ENCODE measurements at regions not wholly inside any gene's neighbourhood (a gene's known extent, or its start where the extent isn't known, plus 50 kb on each side); places are given as distances from the start of the nearest gene placed in this dataset.
A peak's percentile ranks its signal among the peaks of the same experiment; 100 is the strongest.
"Not testable (repeated sequence)": the region's sequence is repeated elsewhere in the genome, so short reads cannot be mapped to it uniquely, and the experiment has no call there.

- no peak for DNase-seq (ENCODE audit: low spot score)
These were observed 892.1 kb upstream of the DDX18 start for GRCh38 chr2:116922414-116922813.

DNA sequence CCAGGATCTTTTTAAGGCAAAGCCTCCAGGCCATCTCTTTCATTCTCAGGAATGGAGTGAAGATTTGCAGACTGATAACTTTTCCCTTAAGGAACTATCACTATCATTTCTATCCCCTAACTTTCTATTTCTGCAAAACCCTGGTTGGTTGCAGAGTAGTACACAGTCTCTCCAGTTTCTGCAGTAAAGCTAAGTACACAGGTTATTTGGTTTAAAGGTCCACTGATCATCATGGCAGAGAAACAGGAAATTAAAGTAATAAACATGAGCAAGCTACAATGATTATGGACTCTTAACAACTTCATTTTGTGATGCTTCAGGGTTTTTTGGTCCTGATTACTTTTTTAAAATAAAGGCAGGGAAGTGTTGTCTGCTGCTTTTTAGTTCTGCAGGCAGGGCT lies 890.0 kb upstream of the DDX18 start:
- DNase-seq (ENCODE audit: low spot score), result no peak

DNA sequence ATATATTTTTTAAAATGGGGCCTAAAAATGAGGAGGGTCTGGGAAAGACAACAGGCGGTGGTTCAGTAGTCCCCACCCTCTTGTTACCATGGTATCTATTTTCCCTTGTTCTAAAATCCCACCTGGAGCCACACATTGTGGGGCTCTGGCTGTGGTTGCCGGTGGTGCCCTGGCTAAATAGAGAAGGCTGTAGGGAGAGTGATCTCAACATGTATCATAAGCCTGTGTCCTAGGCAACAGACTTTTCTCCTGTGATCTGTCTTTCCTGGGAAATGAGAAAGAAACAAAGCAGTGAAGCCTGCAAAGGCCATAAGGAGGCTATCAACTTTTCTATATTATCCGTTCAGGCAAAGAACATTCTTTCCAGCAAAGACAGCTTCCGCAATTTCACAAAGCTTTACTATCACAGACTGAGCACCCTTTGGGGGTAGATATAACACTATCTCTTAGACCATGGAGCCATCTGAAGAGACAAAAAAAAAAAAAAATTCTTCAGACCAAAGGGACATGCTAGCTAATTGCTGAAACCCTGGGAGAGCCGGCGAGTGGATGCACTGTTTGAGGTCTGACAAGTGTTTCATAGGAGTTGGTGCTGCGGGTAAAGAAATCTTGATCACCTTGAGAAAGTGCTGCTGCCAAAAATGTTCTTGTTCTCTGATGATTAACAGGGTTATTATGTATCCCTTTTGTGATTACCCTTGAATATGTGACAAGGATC lies 879.2 kb upstream of the DDX18 start:
- DNase-seq (ENCODE audit: low spot score), result no peak

- DNase-seq (ENCODE audit: low spot score), result no peak
These were observed 866.2 kb upstream of the DDX18 start for GRCh38 chr2:116948258-116948657.

DNA sequence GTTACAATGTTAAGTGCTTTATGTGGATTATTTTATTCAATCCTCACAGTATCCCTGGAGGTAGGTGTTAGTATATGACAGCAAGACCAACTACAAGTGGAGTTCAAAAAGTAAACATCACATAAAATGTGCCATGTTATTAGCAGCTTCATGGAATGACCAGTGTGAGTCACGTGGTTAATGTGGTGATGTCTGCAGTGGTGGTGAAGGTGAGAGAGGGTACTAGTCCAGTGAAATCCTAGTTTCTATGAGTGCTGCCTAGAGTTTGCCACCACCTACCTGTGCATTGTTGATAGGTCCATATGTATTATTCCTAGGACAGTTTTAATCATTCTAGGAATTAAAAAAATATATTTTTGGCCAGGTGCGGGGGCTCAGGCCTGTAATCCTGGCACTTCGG lies 865.2 kb upstream of the DDX18 start:
- DNase-seq (ENCODE audit: low spot score), result no peak

- peak; percentile 41 for DNase-seq (ENCODE audit: low spot score)
These were observed 862.2 kb upstream of the DDX18 start for GRCh38 chr2:116952254-116952653.

DNA sequence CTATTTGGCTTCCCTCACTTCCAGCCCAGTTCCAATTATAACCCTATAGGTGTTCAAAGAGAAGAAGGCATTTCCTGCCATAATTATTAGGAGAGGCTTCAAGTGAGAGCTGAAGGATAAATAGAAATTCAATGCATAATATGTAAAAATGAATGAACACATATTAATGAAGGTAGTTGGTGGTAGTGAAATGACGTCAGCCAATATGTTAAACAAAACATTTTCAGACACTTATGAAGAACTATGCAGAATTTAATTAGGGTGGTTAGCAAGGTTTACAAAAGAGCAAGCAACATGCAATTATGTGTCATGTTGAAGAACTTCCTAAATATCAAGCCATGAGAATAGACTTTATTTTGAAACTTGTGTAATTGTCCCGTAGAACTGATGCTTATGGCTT lies 858.8 kb upstream of the DDX18 start:
- no peak for DNase-seq (ENCODE audit: low spot score)

DNA sequence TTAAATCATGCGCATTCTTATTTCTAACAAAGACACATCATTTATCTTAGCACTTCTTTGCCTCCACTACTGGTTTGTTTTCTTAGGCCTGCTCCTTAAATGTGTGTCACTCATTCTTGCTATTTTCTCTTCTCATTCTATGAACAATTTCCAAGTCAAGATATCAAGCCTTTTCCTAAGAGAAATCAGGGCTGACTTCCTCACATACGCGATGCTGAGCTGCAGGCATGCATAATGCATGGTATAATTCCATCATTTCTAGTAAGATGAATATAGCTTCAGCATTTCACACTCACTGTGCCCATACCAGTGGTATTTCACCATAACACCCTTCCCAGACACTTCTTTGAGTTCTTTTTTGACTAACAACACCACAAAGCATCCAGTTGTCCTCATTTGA lies 838.9 kb upstream of the DDX18 start:
- DNase-seq (ENCODE audit: low spot score), result no peak

GRCh38 chr2:116979916-116980764 lies 834.4 kb upstream of the DDX18 start:
- DNase-seq (ENCODE audit: low spot score), result no peak

GRCh38 chr2:116987447-116987846 lies 827.0 kb upstream of the DDX18 start:
- DNase-seq (ENCODE audit: low spot score), result no peak

GRCh38 chr2:116988303-116988702 lies 826.2 kb upstream of the DDX18 start:
- no peak for DNase-seq (ENCODE audit: low spot score)

DNA sequence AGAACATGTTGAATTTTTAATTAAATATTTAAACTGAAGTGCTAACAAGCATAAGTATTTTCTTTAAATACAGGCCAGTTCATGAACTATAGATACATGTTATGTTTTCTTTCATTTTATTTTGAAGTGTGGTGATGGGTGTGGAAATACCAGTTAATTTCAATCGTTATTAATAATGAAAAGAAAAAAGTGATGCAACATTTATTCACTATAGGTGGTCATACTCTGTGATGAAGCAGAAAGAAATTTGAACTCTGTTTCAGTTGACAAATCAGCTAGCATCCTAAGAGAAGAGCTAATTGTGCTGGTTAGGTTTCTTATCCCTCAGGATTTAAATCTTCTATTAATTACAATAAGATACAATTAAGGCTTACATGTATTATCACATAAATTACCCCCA lies 795.1 kb upstream of the DDX18 start:
- no peak for DNase-seq (ENCODE audit: low spot score)

GRCh38 chr2:117027646-117028045 lies 786.8 kb upstream of the DDX18 start:
- no peak for DNase-seq (ENCODE audit: low spot score)

DNA sequence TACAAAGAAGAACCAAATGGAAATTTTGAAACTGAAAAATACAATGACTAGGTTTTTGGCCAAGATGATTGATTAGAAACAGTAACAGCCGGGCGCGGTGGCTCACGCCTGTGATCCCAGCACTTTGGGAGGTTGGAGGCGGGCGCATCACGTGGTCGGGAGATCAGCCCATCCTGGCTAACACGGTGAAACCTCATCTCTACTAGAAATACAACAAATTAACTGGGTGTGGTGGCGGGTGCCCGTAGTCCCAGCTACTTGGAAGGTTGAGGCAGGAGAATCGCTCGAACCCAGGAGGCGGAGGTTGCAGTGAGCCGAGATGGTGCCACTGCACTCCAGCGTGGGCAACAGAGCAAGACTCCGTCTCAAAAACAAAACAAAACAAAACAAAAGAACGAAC lies 785.8 kb upstream of the DDX18 start:
- not testable (repeated sequence) for DNase-seq (ENCODE audit: low spot score)

DNA sequence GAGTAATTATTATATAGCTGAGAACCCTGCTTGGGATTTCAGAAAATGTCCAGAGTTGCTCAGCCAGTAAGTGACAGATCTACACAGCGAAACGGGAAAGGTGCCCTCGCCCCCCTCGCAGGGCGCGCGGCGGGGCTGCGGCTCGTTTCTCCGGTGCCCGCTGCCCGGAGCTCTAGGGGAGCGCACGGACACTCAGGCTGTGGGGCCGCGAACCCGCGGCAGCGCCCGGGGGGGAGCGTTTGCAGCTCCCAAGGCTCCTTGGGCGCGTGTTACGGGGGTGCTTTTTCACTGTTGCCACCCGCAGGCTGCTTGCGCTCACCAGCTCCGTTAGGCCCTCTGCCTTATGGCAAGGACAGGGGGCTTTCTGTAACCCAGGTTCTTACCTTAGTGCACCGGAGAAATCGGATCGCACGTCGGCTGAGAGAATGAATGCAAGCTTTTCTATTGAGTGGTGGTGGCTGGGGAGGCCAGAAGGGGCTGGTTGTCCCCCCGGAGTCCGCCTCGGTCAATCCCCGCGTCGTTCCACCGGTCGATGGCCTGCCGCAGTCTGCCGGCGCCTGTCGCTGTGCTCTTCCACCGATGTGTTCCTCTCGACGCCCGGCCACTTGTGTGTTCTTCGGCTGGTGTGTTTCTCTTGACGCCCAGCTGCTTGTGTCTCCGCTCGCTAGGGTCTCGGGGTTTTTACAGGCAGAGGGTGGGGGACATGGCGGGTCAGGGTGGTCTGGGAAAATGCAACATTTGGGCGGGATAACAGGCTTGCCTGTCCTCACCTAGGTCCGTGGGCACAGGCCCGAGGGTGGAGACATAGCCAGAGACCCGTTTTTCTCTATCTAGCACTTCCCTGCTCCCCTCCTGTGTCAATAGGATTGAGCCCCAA lies 758.8 kb upstream of the DDX18 start:
- DNase-seq (ENCODE audit: low spot score), result no peak

GRCh38 chr2:117056376-117056748 lies 758.1 kb upstream of the DDX18 start:
- no peak for DNase-seq (ENCODE audit: low spot score)

DNA sequence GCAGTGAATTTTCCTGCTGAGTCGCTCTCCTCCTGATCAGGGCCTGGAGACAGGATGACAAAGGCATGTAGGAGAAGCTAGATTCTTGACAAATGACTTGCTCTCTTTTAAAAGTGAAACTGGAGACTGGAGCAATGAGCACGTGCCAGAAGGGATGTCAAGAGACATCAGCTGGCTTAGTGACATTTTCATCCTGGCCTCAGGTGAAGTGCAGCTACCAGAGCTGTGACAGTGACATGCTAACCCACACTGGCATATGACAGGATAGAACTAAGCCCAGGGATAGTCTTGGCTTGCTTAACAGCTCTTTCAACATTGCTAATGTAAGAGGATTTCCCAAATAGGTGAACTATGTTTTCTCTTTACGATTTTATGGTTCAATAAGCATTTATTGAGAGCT lies 757.5 kb upstream of the DDX18 start:
- DNase-seq (ENCODE audit: low spot score), result no peak

GRCh38 chr2:117058366-117058765 lies 756.1 kb upstream of the DDX18 start:
- no peak for DNase-seq (ENCODE audit: low spot score)

DNA sequence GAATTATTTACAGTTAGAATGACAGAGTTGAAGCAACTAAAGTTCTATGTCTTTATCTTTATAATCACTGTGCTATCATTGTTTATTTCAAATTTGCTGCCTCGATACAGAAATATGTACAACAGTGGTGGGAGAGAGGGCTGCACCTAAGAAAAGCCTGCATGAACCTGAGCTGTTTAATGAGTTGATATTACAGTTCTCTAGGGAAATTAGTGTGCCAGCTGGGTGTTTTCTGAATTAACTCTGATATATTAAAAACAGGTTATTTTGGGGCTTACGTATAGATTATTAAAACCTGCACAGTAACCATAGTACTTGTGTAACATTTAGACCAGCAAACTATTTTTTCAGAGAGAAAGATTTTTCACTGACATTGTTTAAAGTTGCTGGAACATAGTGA lies 750.5 kb upstream of the DDX18 start:
- DNase-seq (ENCODE audit: low spot score), result no peak

- DNase-seq (ENCODE audit: low spot score), result no peak
These were observed 748.6 kb upstream of the DDX18 start for GRCh38 chr2:117065912-117066311.

DNA sequence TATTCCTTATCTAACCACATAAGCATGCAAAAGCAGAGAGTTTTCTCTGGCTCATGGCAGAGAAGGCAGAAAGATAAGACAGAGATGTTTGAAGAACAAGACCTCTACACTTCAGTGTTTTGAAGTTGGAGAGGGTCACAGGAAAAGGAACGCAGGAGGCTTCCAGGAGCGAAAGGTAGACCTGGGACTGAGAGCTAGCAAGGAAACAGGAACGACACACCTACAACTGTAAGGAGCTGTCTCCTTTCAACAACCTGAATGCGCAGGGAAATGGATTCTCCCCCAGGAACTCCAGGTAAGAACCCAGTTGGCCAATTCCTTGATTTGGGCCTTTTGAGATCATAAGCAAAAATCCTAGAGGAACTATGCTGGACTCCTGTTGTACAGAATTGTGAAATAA lies 746.6 kb upstream of the DDX18 start:
- no peak for DNase-seq (ENCODE audit: low spot score)

GRCh38 chr2:117068371-117068770 lies 746.1 kb upstream of the DDX18 start:
- DNase-seq (ENCODE audit: low spot score), result no peak
